Smooth muscle cell of the brain vasculature (primary cell): ENCODE measurements at regions not wholly inside any gene's neighbourhood (a gene's known extent, or its start where the extent isn't known, plus 50 kb on each side); places are given as distances from the start of the nearest gene placed in this dataset.
A peak's percentile ranks its signal among the peaks of the same experiment; 100 is the strongest.

Experiments used
- DNase-seq: peaks from one replicate; pipeline ENCODE4 v3.0.0-alpha.2; 2012; ENCODE audit warnings: low read depth, low spot score

- DNase-seq, result no peak
Observed at GRCh38 chr5:146254223-146254622, 50.8 kb downstream of the RBM27 start.

DNA sequence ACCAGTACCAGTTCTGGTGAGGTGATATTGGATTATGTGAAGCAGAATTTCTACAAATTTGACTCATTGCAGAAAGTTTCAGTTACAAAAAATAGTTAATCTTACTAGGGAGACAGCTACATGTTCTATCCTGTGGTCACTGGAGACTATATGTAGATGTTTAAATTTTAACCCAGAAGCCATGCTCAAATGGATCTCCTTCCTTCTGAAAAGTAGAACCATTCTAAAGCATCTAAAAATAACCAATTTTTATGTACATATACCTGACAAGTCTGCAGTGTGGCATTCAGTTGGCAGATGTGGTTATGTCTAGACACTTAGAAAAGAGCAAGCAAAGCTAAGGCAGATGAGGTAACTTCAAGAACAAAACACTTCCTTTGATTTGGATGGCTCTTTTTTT is 65.5 kb upstream of the POU4F3 start:
- DNase-seq, result no peak

- DNase-seq, result peak; percentile 24
Observed at GRCh38 chr5:146283344-146283761, 55.3 kb upstream of the POU4F3 start.

GRCh38 chr5:146284016-146284415 is 54.6 kb upstream of the POU4F3 start:
- no peak for DNase-seq
